PC-3 (cell line): ENCODE measurements at regions not wholly inside any gene's neighbourhood (a gene's known extent, or its start where the extent isn't known, plus 50 kb on each side); places are given as distances from the start of the nearest gene placed in this dataset.

Experiments
- ATAC-seq: fragments of 200-7000 bp; cut with Tn5 transposase; 2 replicates; pipeline ENCODE4 v1.9.1; 2020; ENCODE audit warnings: mild to moderate bottlenecking, moderate library complexity
- BruUV-seq: library from RNA; stranded (reverse); fragments of 400-500 nt; replicated peaks from 2 replicates; lab custom pipeline; 2021; lab: Mats Ljungman, UMichigan
- CTCF ChIA-PET: fragments of 300-600 bp; sonication (Branson Sonifier 250); formaldehyde crosslinking; loops from one replicate; lab custom pipeline; 2022; ENCODE audit warnings: antibody characterized with exemption; lab: Charles Lee
- POLR2A ChIA-PET: fragments of 300-600 bp; sonication (Branson Sonifier 250); formaldehyde crosslinking; loops from one replicate; lab custom pipeline; 2022; ENCODE audit warnings: antibody characterized with exemption; ENCODE audit not compliant: unreplicated experiment; lab: Charles Lee
- DNase-seq: peaks from one replicate; pipeline ENCODE4 v3.0.0-alpha.2; 2015
- H2AFZ ChIP-seq: fragments of 300-600 bp; sonication (generic); 2 replicates; pipeline ENCODE4 v1.6.0; 2016; ENCODE audit warnings: antibody characterized with exemption, low read length
- H3F3A ChIP-seq: fragments of 300-600 bp; sonication (generic); one replicate; pipeline ENCODE4 v1.6.0; 2017; ENCODE audit warnings: antibody characterized with exemption, low read length, control low read depth, mild to moderate bottlenecking; ENCODE audit not compliant: unreplicated experiment
- H3K27ac ChIP-seq: fragments of 300-600 bp; sonication (generic); 2 replicates; pipeline ENCODE4 v1.5.1; 2016; ENCODE audit warnings: mild to moderate bottlenecking, low read length
- H3K27me3 ChIP-seq: fragments of 300-600 bp; sonication (generic); 2 replicates; pipeline ENCODE4 v1.6.1; 2016; ENCODE audit warnings: low read length, mixed read lengths
- H3K36me3 ChIP-seq: fragments of 300-600 bp; sonication (generic); 2 replicates; pipeline ENCODE4 v1.6.1; 2016; ENCODE audit warnings: low read depth, mixed run types, low read length, mixed read lengths
- H3K4me1 ChIP-seq: fragments of 300-600 bp; sonication (generic); 2 replicates; pipeline ENCODE4 v1.5.1; 2016; ENCODE audit warnings: low read length; ENCODE audit not compliant: insufficient read depth
- H3K4me2 ChIP-seq: fragments of 300-600 bp; sonication (generic); 2 replicates; pipeline ENCODE4 v1.6.0; 2016; ENCODE audit warnings: low read length
- H3K4me3 ChIP-seq: fragments of 300-600 bp; sonication (generic); 2 replicates; pipeline ENCODE4 v1.5.1; 2016; ENCODE audit warnings: mild to moderate bottlenecking, low read length, mixed read lengths
- H3K79me2 ChIP-seq: fragments of 300-600 bp; sonication (generic); 2 replicates; pipeline ENCODE4 v1.6.1; 2017; ENCODE audit warnings: low read length, mixed read lengths
- H3K9ac ChIP-seq: fragments of 300-600 bp; sonication (generic); 2 replicates; pipeline ENCODE4 v1.6.0; 2016; ENCODE audit warnings: mild to moderate bottlenecking, low read length
- H3K9me2 ChIP-seq: fragments of 300-600 bp; sonication (generic); replicated peaks from 2 replicates; pipeline ENCODE4 v1.6.1; 2016; ENCODE audit warnings: mixed run types, low read length, mixed read lengths
- H3K9me3 ChIP-seq: fragments of 300-600 bp; sonication (generic); 2 replicates; pipeline ENCODE4 v1.6.1; 2016; ENCODE audit warnings: low read length, mixed read lengths
- H4K20me1 ChIP-seq: fragments of 300-600 bp; sonication (generic); 2 replicates; pipeline ENCODE4 v1.6.1; 2016; ENCODE audit warnings: low read length, mixed read lengths
- CTCF ChIP-seq: fragments of 300-600 bp; sonication (generic); conservative IDR thresholded peaks from 2 replicates; pipeline ENCODE4 v1.5.1; 2017; ENCODE audit warnings: antibody characterized with exemption, low read depth, mild to moderate bottlenecking, low read length
- EZH2 ChIP-seq: fragments of 300-600 bp; sonication (generic); IDR thresholded peaks from one replicate; pipeline ENCODE4 v1.6.1; 2017; ENCODE audit warnings: antibody characterized with exemption, mild to moderate bottlenecking, low read length; ENCODE audit not compliant: unreplicated experiment
- EZH2phosphoT487 ChIP-seq: fragments of 300-600 bp; sonication (generic); IDR thresholded peaks from 2 replicates; pipeline ENCODE4 v1.6.1; 2018; ENCODE audit warnings: mild to moderate bottlenecking, antibody characterized with exemption, low read length, borderline replicate concordance
- intact Hi-C: fragments of 100-400 bp; cut with micrococcal nuclease; formaldehyde crosslinking; loops from 2 replicates; pipeline ENCODE4 v1.9.0; 2023

DNA sequence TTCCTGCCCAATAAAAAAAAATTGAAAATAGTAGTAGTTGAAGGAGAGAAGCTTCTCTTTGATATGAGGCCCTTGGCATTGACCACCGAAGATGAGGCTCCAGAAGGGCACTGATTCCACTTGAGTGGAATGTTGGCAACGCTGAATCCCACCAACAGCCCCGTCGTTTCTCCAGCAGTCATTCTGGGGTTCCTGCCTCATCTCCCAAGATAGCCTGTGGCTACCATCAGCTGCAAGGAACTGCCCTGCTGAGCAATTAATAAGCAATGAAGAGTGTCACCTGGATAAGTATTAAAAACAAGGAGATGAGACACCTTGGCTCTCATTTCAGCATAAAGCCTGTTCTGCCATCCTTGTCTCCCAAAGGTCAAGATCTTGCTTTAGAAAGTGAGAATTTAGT is 144.1 kb downstream of the CSNK2A3 start:
- H3K9me3 ChIP-seq = no peaks in the 10 kb centered on the region

DNA sequence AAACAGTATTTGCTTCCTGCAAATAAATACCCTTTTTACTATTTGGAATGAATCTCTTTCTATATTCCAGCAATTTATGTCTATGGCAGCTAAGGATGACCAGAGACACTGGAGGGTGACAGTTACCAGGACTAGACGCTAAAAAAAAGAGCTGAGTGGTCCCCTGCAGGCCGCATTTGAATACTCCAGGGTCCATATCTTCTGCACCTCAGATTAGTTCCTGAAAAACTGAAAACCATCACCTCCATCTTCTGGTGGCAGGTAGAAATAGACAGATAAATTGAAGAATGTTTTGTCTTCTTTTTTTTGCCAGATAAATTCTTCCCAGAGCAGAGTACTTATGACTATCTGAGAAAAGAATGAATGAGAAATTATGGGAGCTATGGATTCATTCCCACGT is 145.6 kb downstream of the CSNK2A3 start:
- Histone ChIP-seq H4K20me1 (no peaks in the 10 kb centered on the region), H3K36me3 (no peaks in the 10 kb centered on the region), H2AFZ (no peak overlapping the region), H3K9me3 (0 out of 2 replicates have a peak, but pooled peaks cover 7% of the 10 kb centered on the region), H3F3A (no peaks in the 10 kb centered on the region), H3K4me1 (no peaks in the 10 kb centered on the region), H3K9ac (no peak overlapping the region), H3K4me2 (no peak overlapping the region), H3K9me2 (no peaks in the 10 kb centered on the region), H3K79me2 (no peaks in the 10 kb centered on the region), H3K4me3 (no peak overlapping the region), H3K27me3 (peaks cover 45% of the 10 kb centered on the region), H3K27ac (no peak overlapping the region)
- POLR2A ChIA-PET = no interaction called here
- ATAC-seq (no peak; the same call in 1 of the 2 replicates), DNase-seq (no peak)
- intact Hi-C loops = no loop called here
- TF ChIP-seq EZH2 = no peak
- TF ChIP-seq EZH2phosphoT487 = no peak
- no peak for TF ChIP-seq CTCF
- no TSS peak for BruUV-seq
- CTCF ChIA-PET = interaction anchor here (0.7 kb wide), 1 partner anchor 329 kb away, joined by 3 read pairs; no protein-coding TSS in a partner anchor

More for the DNA sequence above, 144.1 kb downstream of the CSNK2A3 start:
- Histone ChIP-seq H3F3A (no peaks in the 10 kb centered on the region), H3K36me3 (no peaks in the 10 kb centered on the region), H3K79me2 (no peaks in the 10 kb centered on the region), H3K4me3 (no peak overlapping the region), H3K27me3 (peaks cover 36% of the 10 kb centered on the region), H3K4me2 (no peak overlapping the region), H3K9me2 (no peaks in the 10 kb centered on the region), H3K9ac (no peak overlapping the region), H3K27ac (no peak overlapping the region), H4K20me1 (no peaks in the 10 kb centered on the region), H3K4me1 (no peaks in the 10 kb centered on the region), H2AFZ (no peak overlapping the region)
- ChIA-PET CTCF (no interaction called here), POLR2A (no interaction called here)
- TF ChIP-seq EZH2 (no peak), EZH2phosphoT487 (no peak), CTCF (no peak)
- no peak for ATAC-seq
- no peak for DNase-seq
- intact Hi-C loops = no loop called here
- BruUV-seq = no TSS peak

GRCh38 chr11:11206484-11206883 is 146.6 kb downstream of the CSNK2A3 start:
- no peak for DNase-seq
- intact Hi-C loops = no loop called here
- CTCF ChIA-PET = no interaction called here
- Histone ChIP-seq H3K27ac (no peak overlapping the region), H3K4me3 (no peak overlapping the region), H3K9ac (no peak overlapping the region), H2AFZ (no peak overlapping the region), H4K20me1 (no peaks in the 10 kb centered on the region), H3K4me2 (no peak overlapping the region), H3K27me3 (peaks cover 50% of the 10 kb centered on the region), H3K36me3 (no peaks in the 10 kb centered on the region), H3K4me1 (no peaks in the 10 kb centered on the region), H3K9me2 (no peaks in the 10 kb centered on the region), H3K79me2 (no peaks in the 10 kb centered on the region), H3F3A (no peaks in the 10 kb centered on the region), H3K9me3 (0 out of 2 replicates have a peak, but pooled peaks cover 7% of the 10 kb centered on the region)
- BruUV-seq = no TSS peak
- no peak for ATAC-seq
- TF ChIP-seq EZH2phosphoT487 (no peak), CTCF (no peak), EZH2 (no peak)
- POLR2A ChIA-PET = no interaction called here
